Mucosa of descending colon (tissue), 3 donors: ENCODE measurements at regions not wholly inside any gene's neighbourhood (a gene's known extent, or its start where the extent isn't known, plus 50 kb on each side); places are given as distances from the start of the nearest gene placed in this dataset.
A peak's percentile ranks its signal among the peaks of the same experiment; 100 is the strongest.

Source experiments
- ATAC-seq: fragments of 200-7000 bp; cut with Tn5 transposase; one replicate; pipeline ENCODE4 v1.9.1; 2020; ENCODE audit warnings: mild to moderate bottlenecking, moderate library complexity
- DNase-seq, 3 donors: peaks; one replicate each; pipeline ENCODE4 v3.0.0-alpha.2; 2020
- H3K36me3 ChIP-seq: fragments of 200-600 bp; one replicate; pipeline ENCODE4 v1.8.0; 2021; ENCODE audit warnings: low read depth, mild to moderate bottlenecking
- H3K4me1 ChIP-seq: fragments of 200-600 bp; one replicate; pipeline ENCODE4 v1.8.0; 2021; ENCODE audit warnings: low read depth, mild to moderate bottlenecking
- H3K4me3 ChIP-seq: fragments of 200-600 bp; one replicate; pipeline ENCODE4 v1.8.0; 2021; ENCODE audit warnings: mild to moderate bottlenecking
- H3K9me3 ChIP-seq: fragments of 200-600 bp; one replicate; pipeline ENCODE4 v1.8.0; 2021; ENCODE audit warnings: mild to moderate bottlenecking
- CTCF ChIP-seq: fragments of 200-600 bp; IDR thresholded peaks from one replicate; pipeline ENCODE4 v1.8.0; 2022; ENCODE audit warnings: antibody characterized with exemption, mild to moderate bottlenecking
- intact Hi-C, 2 donors: fragments of 100-400 bp; cut with DNase I in 1 of 2; cut with micrococcal nuclease in 1 of 2; formaldehyde crosslinking; loops; one replicate each; pipeline versions ENCODE4 v1.11.0 to v1.11.1; 2022; cut with DNase I, micrococcal nuclease
- donor health status: DM: no; HTN: no; CAD: no; lungs with moderate emphysema.
- donor health status: DM: no; HTN: no; CAD: no.
- donor health status: DM: no; HTN: yes; CAD: no.

- ATAC-seq (peak; percentile 10), DNase-seq (peak in 1 of 3 donors; percentile 26)
- intact Hi-C loops = no loop called here
- no peak overlapping the region for H3K4me3 ChIP-seq
- no peak for TF ChIP-seq CTCF
- no peaks in the 10 kb centered on the region for H3K36me3 ChIP-seq
- no peaks in the 10 kb centered on the region for H3K9me3 ChIP-seq
- H3K4me1 ChIP-seq = peaks cover 3% of the 10 kb centered on the region
Observed at GRCh38 chr13:44274771-44275205, 98.8 kb upstream of the SERP2 start.

- DNase-seq (no peak), ATAC-seq (no peak)
- no peak for TF ChIP-seq CTCF
- Histone ChIP-seq H3K36me3 (no peaks in the 10 kb centered on the region), H3K9me3 (no peaks in the 10 kb centered on the region), H3K4me3 (no peak overlapping the region), H3K4me1 (peaks cover 3% of the 10 kb centered on the region)
- intact Hi-C loops = no loop called here
Observed at GRCh38 chr13:44275381-44275780, 98.2 kb upstream of the SERP2 start.

GRCh38 chr13:44276061-44276460, 97.6 kb upstream of the SERP2 start:
- TF ChIP-seq CTCF = no peak
- no peaks in the 10 kb centered on the region for H3K9me3 ChIP-seq
- no peak for ATAC-seq
- intact Hi-C loops = no loop called here
- DNase-seq = no peak
- H3K4me3 ChIP-seq = no peak overlapping the region
- H3K36me3 ChIP-seq = no peaks in the 10 kb centered on the region
- peaks cover 3% of the 10 kb centered on the region for H3K4me1 ChIP-seq

GRCh38 chr13:44277459-44277858, 96.2 kb upstream of the SERP2 start:
- intact Hi-C loops = no loop called here
- H3K36me3 ChIP-seq = no peaks in the 10 kb centered on the region
- H3K9me3 ChIP-seq = no peaks in the 10 kb centered on the region
- no peak for TF ChIP-seq CTCF
- H3K4me1 ChIP-seq = peaks cover 3% of the 10 kb centered on the region
- no peak for ATAC-seq
- no peak for DNase-seq
- H3K4me3 ChIP-seq = no peak overlapping the region

GRCh38 chr13:44278166-44278565, 95.5 kb upstream of the SERP2 start:
- no peak for ATAC-seq
- no peaks in the 10 kb centered on the region for H3K9me3 ChIP-seq
- H3K4me3 ChIP-seq = no peak overlapping the region
- peaks cover 3% of the 10 kb centered on the region for H3K4me1 ChIP-seq
- no peak for TF ChIP-seq CTCF
- no peak for DNase-seq
- no peaks in the 10 kb centered on the region for H3K36me3 ChIP-seq
- intact Hi-C loops = no loop called here

- Histone ChIP-seq H3K4me1 (no peaks in the 10 kb centered on the region), H3K4me3 (no peak overlapping the region), H3K36me3 (no peaks in the 10 kb centered on the region), H3K9me3 (no peaks in the 10 kb centered on the region)
- intact Hi-C loops = no loop called here
- no peak for DNase-seq
- no peak for ATAC-seq
- TF ChIP-seq CTCF = no peak
Observed at GRCh38 chr13:44280456-44280855, 93.2 kb upstream of the SERP2 start.
